OCI-LY7 (cell line): ENCODE measurements at regions not wholly inside any gene's neighbourhood (a gene's known extent, or its start where the extent isn't known, plus 50 kb on each side); places are given as distances from the start of the nearest gene placed in this dataset.
"Not testable (repeated sequence)": the region's sequence is repeated elsewhere in the genome, so short reads cannot be mapped to it uniquely, and the experiment has no call there.

ENCODE experiments used
- BruUV-seq: library from RNA; stranded (reverse); fragments of 400-500 nt; replicated peaks from 2 replicates; lab custom pipeline; 2021; lab: Mats Ljungman, UMichigan
- CTCF ChIA-PET: fragments of 300-600 bp; sonication (Branson Sonifier 250); formaldehyde crosslinking; loops from one replicate; lab custom pipeline; 2022; ENCODE audit warnings: antibody characterized with exemption; ENCODE audit not compliant: unreplicated experiment; lab: Charles Lee
- POLR2A ChIA-PET: fragments of 300-600 bp; sonication (Branson Sonifier 250); formaldehyde crosslinking; loops from one replicate; lab custom pipeline; 2022; ENCODE audit warnings: antibody characterized with exemption; lab: Charles Lee
- DNase-seq: peaks from one replicate; pipeline ENCODE4 v3.0.0-alpha.2; 2015; ENCODE audit warnings: low spot score
- H2AFZ ChIP-seq: fragments of 200-600 bp; sonication (generic), shearing (Covaris generic); 2 replicates; pipeline ENCODE4 v1.6.1; 2014; ENCODE audit warnings: mild to moderate bottlenecking, antibody characterized with exemption, low read length, moderate library complexity
- H3K27ac ChIP-seq: fragments of 200-600 bp; sonication (generic); 2 replicates; pipeline ENCODE4 v1.5.1; 2014; ENCODE audit warnings: mixed run types, low read depth, mild to moderate bottlenecking, moderate library complexity, low read length, inconsistent platforms; ENCODE audit not compliant: poor library complexity, severe bottlenecking
- H3K36me3 ChIP-seq: fragments of 200-600 bp; sonication (generic); 2 replicates; pipeline ENCODE4 v1.6.1; 2014; ENCODE audit warnings: mild to moderate bottlenecking, antibody characterized with exemption, low read length, moderate library complexity, mixed read lengths; ENCODE audit not compliant: insufficient read depth
- H3K4me1 ChIP-seq: fragments of 200-600 bp; sonication (generic); 2 replicates; pipeline ENCODE4 v1.5.1; 2014; ENCODE audit warnings: mild to moderate bottlenecking, low read length; ENCODE audit not compliant: insufficient read depth, poor library complexity, severe bottlenecking
- H3K4me2 ChIP-seq: fragments of 200-600 bp; sonication (generic); 2 replicates; pipeline ENCODE4 v1.6.1; 2014; ENCODE audit warnings: mild to moderate bottlenecking, low read length
- H3K4me3 ChIP-seq: fragments of 200-600 bp; sonication (generic); 2 replicates; pipeline ENCODE4 v1.5.1; 2014; ENCODE audit warnings: mild to moderate bottlenecking, low read depth, low read length; ENCODE audit not compliant: poor library complexity, severe bottlenecking
- H3K79me2 ChIP-seq: fragments of 200-600 bp; sonication (generic); 2 replicates; pipeline ENCODE4 v1.6.1; 2016; ENCODE audit warnings: low read depth, mild to moderate bottlenecking, low read length, moderate library complexity, mixed read lengths; ENCODE audit not compliant: insufficient read depth
- H3K9me2 ChIP-seq: fragments of 200-600 bp; sonication (generic); 2 replicates; pipeline ENCODE4 v1.6.1; 2016; ENCODE audit warnings: mild to moderate bottlenecking, low read length, mixed read lengths; ENCODE audit not compliant: insufficient read depth
- H3K9me3 ChIP-seq: fragments of 200-600 bp; sonication (generic); 2 replicates; pipeline ENCODE4 v1.6.1; 2014; ENCODE audit warnings: mild to moderate bottlenecking, mixed run types, low read length, mixed read lengths
- H4K20me1 ChIP-seq: fragments of 200-600 bp; sonication (generic); 2 replicates; pipeline ENCODE4 v1.6.1; 2014; ENCODE audit warnings: mild to moderate bottlenecking, antibody characterized with exemption, low read length, moderate library complexity, mixed read lengths; ENCODE audit not compliant: insufficient read depth
- EZH2phosphoT487 ChIP-seq: fragments of 200-600 bp; sonication (generic); IDR thresholded peaks from 2 replicates; pipeline ENCODE4 v1.6.1; 2018; ENCODE audit warnings: low read depth, borderline replicate concordance, mild to moderate bottlenecking, mixed run types, antibody characterized with exemption, low read length, moderate library complexity, mixed read lengths
- intact Hi-C: fragments of 100-400 bp; cut with micrococcal nuclease; formaldehyde crosslinking; loops from one replicate; pipeline ENCODE4 v1.10.0; 2022; ENCODE audit not compliant: unreplicated experiment
- TF ChIP-seq, protein P1 (sequence below): fragments of 200-600 bp; sonication (generic); conservative IDR thresholded peaks from 2 replicates; pipeline ENCODE4 v1.5.1; 2014; ENCODE audit warnings: mild to moderate bottlenecking, antibody characterized with exemption, low read length, moderate library complexity, mixed read lengths

DNA sequence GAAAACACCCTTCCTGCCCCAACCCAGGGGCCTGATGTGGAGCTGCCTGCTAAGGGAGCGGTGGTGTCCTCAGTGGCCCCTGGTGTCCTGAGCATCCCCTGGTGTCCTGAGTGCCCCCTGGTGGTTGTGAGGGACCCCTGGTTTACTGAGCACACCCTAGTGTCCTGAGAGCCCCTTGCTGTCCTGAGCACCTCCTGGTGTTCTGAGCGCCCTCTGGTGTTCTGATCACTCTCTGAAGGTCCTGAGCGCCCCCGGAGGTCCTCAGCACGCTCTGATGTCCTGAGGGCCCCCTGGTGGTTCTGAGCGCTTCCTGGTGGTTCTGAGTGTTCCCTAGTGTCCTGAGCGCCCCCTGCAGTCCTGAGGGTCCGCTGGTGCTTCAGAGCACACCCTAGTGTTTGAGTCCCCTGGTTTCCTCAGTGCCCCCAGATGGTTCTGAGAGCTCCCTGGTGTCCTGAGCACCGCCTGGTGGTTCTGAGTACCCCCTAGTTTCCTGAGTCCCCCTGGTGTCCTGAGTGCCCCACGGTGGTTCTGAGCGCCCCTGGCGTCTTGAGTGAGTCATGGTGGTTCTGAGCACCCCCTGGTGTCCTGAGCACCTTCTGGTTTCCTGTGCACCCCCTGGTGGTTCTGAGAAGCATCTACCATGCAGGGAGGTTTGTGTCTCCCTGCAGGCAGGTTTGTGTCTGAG, 1004.2 kb downstream of the TMEM121 start:
- Histone ChIP-seq H3K36me3 (no peaks in the 10 kb centered on the region), H3K4me1 (no peaks in the 10 kb centered on the region), H2AFZ (no peak overlapping the region), H3K4me2 (no peak overlapping the region), H3K4me3 (no peak overlapping the region), H3K79me2 (no peaks in the 10 kb centered on the region), H3K9me3 (no peaks in the 10 kb centered on the region), H4K20me1 (no peaks in the 10 kb centered on the region), H3K27ac (no peak overlapping the region), H3K9me2 (no peaks in the 10 kb centered on the region)
- no TSS peak for BruUV-seq
- CTCF ChIA-PET = no interaction called here
- POLR2A ChIA-PET = no interaction called here
- TF ChIP-seq, protein P1, sequence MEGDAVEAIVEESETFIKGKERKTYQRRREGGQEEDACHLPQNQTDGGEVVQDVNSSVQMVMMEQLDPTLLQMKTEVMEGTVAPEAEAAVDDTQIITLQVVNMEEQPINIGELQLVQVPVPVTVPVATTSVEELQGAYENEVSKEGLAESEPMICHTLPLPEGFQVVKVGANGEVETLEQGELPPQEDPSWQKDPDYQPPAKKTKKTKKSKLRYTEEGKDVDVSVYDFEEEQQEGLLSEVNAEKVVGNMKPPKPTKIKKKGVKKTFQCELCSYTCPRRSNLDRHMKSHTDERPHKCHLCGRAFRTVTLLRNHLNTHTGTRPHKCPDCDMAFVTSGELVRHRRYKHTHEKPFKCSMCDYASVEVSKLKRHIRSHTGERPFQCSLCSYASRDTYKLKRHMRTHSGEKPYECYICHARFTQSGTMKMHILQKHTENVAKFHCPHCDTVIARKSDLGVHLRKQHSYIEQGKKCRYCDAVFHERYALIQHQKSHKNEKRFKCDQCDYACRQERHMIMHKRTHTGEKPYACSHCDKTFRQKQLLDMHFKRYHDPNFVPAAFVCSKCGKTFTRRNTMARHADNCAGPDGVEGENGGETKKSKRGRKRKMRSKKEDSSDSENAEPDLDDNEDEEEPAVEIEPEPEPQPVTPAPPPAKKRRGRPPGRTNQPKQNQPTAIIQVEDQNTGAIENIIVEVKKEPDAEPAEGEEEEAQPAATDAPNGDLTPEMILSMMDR = peak; percentile 57; the same call in 1 of the 2 replicates
- no peak for TF ChIP-seq EZH2phosphoT487
- intact Hi-C loops = no loop called here
- DNase-seq = peak; percentile 21

DNA sequence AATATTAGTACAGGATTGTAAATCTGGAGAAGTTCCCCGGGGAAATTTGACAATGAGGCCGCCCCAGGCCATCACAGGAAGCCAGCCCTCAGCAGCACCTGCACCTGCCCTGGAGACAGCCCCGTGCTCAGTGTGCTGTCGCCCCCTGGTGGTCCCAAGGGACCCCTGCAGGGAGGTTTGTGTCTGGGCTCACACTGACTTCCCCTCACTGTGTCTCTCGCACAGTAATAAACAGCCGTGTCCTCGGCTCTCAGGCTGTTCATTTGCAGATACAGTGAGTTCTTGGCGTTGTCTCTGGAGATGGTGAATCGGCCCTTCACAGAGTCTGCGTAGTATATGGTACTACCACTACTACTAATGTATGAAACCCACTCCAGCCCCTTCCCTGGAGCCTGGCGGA, 1011.2 kb downstream of the TMEM121 start:
- H3K79me2 ChIP-seq, H4K20me1 ChIP-seq, POLR2A ChIA-PET, H3K9me3 ChIP-seq, BruUV-seq, H3K4me3 ChIP-seq, H3K9me2 ChIP-seq, intact Hi-C loops, H3K27ac ChIP-seq, H2AFZ ChIP-seq, H3K36me3 ChIP-seq, CTCF ChIA-PET: not testable (repeated sequence)
- Histone ChIP-seq H3K4me2 (peak overlapping the region; percentile 31), H3K4me1 (peaks cover 26% of the 10 kb centered on the region)
- peak; percentile 19 for DNase-seq
- TF ChIP-seq, protein P1 = 0 out of 2 replicates have a peak, but pooled peaks have one; percentile 26

DNA sequence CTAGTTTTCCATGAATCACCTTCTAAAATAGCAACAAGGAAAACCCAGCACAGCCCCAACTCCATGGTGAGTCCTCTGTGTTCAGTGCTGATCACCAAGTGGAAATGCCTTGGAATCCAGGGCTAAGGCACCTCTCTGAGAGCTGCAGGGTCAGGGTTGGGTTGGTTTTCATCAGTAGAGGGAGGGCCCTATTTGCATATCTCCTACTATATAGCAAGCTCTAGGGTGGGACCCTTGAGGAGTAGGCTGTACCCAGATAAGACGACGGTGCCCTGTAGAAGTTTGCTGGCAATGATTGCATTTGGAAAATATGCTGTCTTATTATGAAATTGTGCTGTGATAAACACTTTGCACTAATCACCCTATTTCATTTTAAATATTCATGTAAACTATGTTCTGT, 1011.8 kb downstream of the TMEM121 start:
- Histone ChIP-seq H4K20me1 (no peaks in the 10 kb centered on the region), H3K9me2 (no peaks in the 10 kb centered on the region), H3K4me3 (no peak overlapping the region), H3K36me3 (no peaks in the 10 kb centered on the region), H3K4me2 (peak overlapping the region; percentile 10; the same call in 1 of the 2 replicates), H3K79me2 (no peaks in the 10 kb centered on the region), H3K9me3 (no peaks in the 10 kb centered on the region), H3K27ac (no peak overlapping the region), H3K4me1 (peaks cover 26% of the 10 kb centered on the region), H2AFZ (no peak overlapping the region)
- no TSS peak for BruUV-seq
- TF ChIP-seq, protein P1 = no peak
- TF ChIP-seq EZH2phosphoT487 = no peak
- ChIA-PET POLR2A (no interaction called here), CTCF (no interaction called here)
- DNase-seq = peak; percentile 17
- intact Hi-C loops = no loop called here
